IMR-90 (cell line): ENCODE measurements at regions not wholly inside any gene's neighbourhood (a gene's known extent, or its start where the extent isn't known, plus 50 kb on each side); places are given as distances from the start of the nearest gene placed in this dataset.

Source experiments
- ATAC-seq: fragments of 200-7000 bp; cut with Tn5 transposase; 2 replicates; pipeline ENCODE4 v1.9.1; 2020; ENCODE audit warnings: low read depth, mild to moderate bottlenecking, moderate library complexity
- BruUV-seq: library from RNA; stranded (reverse); fragments of 400-500 nt; replicated peaks from 2 replicates; lab custom pipeline; 2021; lab: Mats Ljungman, UMichigan
- CTCF ChIA-PET: fragments of 300-600 bp; formaldehyde crosslinking; extraction: SDS; loops from one replicate; lab custom pipeline; 2021; ENCODE audit warnings: antibody characterized with exemption; lab: Yijun Ruan, JAX
- POLR2A ChIA-PET: fragments of 300-600 bp; sonication (Branson Sonifier 250); formaldehyde crosslinking; loops from one replicate; lab custom pipeline; 2022; ENCODE audit warnings: antibody characterized with exemption; ENCODE audit not compliant: unreplicated experiment; lab: Charles Lee
- DNase-seq: peaks from one replicate; pipeline ENCODE4 v3.0.0; 2013
- H2AFZ ChIP-seq: replicated peaks from 2 replicates; pipeline ENCODE3; 2013; ENCODE audit warnings: low read length, mild to moderate bottlenecking; ENCODE audit not compliant: poor library complexity
- H2AK5ac ChIP-seq: 2 replicates; pipeline ENCODE4 v1.6.1; 2013; ENCODE audit warnings: low read depth, low read length, inconsistent platforms
- H2AK9ac ChIP-seq: replicated peaks from 2 replicates; pipeline ENCODE3; 2013; ENCODE audit warnings: mild to moderate bottlenecking, low read depth, low read length, moderate library complexity; ENCODE audit not compliant: poor library complexity
- H2BK120ac ChIP-seq: 2 replicates; pipeline ENCODE4 v1.6.1; 2013; ENCODE audit warnings: low read depth, low read length, inconsistent platforms
- H2BK15ac ChIP-seq: 3 replicates; pipeline ENCODE4 v1.6.1; 2013; ENCODE audit warnings: low read depth, low read length, inconsistent platforms
- H2BK20ac ChIP-seq: 2 replicates; pipeline ENCODE4 v1.6.1; 2013; ENCODE audit warnings: low read depth, mild to moderate bottlenecking, inconsistent platforms, low read length, moderate library complexity
- H2BK5ac ChIP-seq: 2 replicates; pipeline ENCODE4 v1.6.1; 2013; ENCODE audit warnings: mild to moderate bottlenecking, low read depth, low read length, inconsistent platforms; ENCODE audit not compliant: poor library complexity, severe bottlenecking
- H3K14ac ChIP-seq: replicated peaks from 2 replicates; pipeline ENCODE4 v1.6.1; 2013; ENCODE audit warnings: low read depth, low read length, inconsistent platforms
- H3K18ac ChIP-seq: 2 replicates; pipeline ENCODE4 v1.6.1; 2013; ENCODE audit warnings: low read depth, low read length, control low read depth
- H3K23ac ChIP-seq: 2 replicates; pipeline ENCODE4 v1.6.1; 2013; ENCODE audit warnings: low read depth, low read length, inconsistent platforms
- H3K27ac ChIP-seq: 2 replicates; pipeline ENCODE4 v1.5.1; 2013; ENCODE audit warnings: mild to moderate bottlenecking, control low read depth, low read length; ENCODE audit not compliant: insufficient read depth
- H3K27me3 ChIP-seq: 2 replicates; pipeline ENCODE4 v1.6.1; 2013; ENCODE audit warnings: low read length; ENCODE audit not compliant: control insufficient read depth, insufficient read depth
- H3K36me3 ChIP-seq: 2 replicates; pipeline ENCODE4 v1.6.1; 2013; ENCODE audit warnings: low read length, mixed read lengths; ENCODE audit not compliant: control insufficient read depth, insufficient read depth
- H3K4ac ChIP-seq: 2 replicates; pipeline ENCODE4 v1.6.1; 2013; ENCODE audit warnings: low read depth, low read length, inconsistent platforms
- H3K4me1 ChIP-seq: 2 replicates; pipeline ENCODE4 v1.6.1; 2013; ENCODE audit warnings: low read length, mixed read lengths; ENCODE audit not compliant: control insufficient read depth, insufficient read depth
- H3K4me2 ChIP-seq: 2 replicates; pipeline ENCODE4 v1.6.1; 2013; ENCODE audit warnings: low read depth, mild to moderate bottlenecking, control low read depth, low read length, moderate library complexity
- H3K4me3 ChIP-seq: 2 replicates; pipeline ENCODE4 v1.5.1; 2013; ENCODE audit warnings: low read depth, mild to moderate bottlenecking, control low read depth, low read length, moderate library complexity; ENCODE audit not compliant: insufficient read depth
- H3K56ac ChIP-seq: 2 replicates; pipeline ENCODE4 v1.6.1; 2013; ENCODE audit warnings: low read length, inconsistent platforms; ENCODE audit not compliant: insufficient read depth; ENCODE audit errors: extremely low read depth
- H3K79me1 ChIP-seq, 2 experiments: 2 replicates each; pipeline ENCODE4 v1.6.1; 2013; ENCODE audit warnings: low read length in 2 of 2, inconsistent platforms in 1 of 2, low read depth in 1 of 2
- H3K9ac ChIP-seq: 2 replicates; pipeline ENCODE4 v1.6.1; 2013; ENCODE audit warnings: low read depth, low read length, control low read depth
- H3K9me1 ChIP-seq: 2 replicates; pipeline ENCODE4 v1.6.1; 2013; ENCODE audit warnings: low read length, inconsistent platforms; ENCODE audit not compliant: insufficient read depth
- H3K9me3 ChIP-seq: 2 replicates; pipeline ENCODE4 v1.6.1; 2013; ENCODE audit warnings: low read length; ENCODE audit not compliant: control insufficient read depth, insufficient read depth
- H4K20me1 ChIP-seq: 2 replicates; pipeline ENCODE4 v1.6.1; 2013; ENCODE audit warnings: low read length, inconsistent platforms; ENCODE audit not compliant: insufficient read depth
- H4K5ac ChIP-seq: 2 replicates; pipeline ENCODE4 v1.6.1; 2013; ENCODE audit warnings: mild to moderate bottlenecking, low read depth, low read length, control low read depth
- H4K8ac ChIP-seq, 2 experiments: 2 replicates each; pipeline ENCODE4 v1.6.1; 2013; ENCODE audit warnings: low read depth in 2 of 2, low read length in 2 of 2, control low read depth in 1 of 2, inconsistent platforms in 1 of 2
- H4K91ac ChIP-seq: 2 replicates; pipeline ENCODE4 v1.6.1; 2013; ENCODE audit warnings: low read depth, low read length, inconsistent platforms; ENCODE audit not compliant: insufficient read depth
- BHLHE40 ChIP-seq: fragments of 150-350 bp; IDR thresholded peaks from 2 replicates; pipeline ENCODE4 v1.6.1; 2016; ENCODE audit warnings: mild to moderate bottlenecking, low read depth, low read length
- CEBPB ChIP-seq: IDR thresholded peaks from 2 replicates; pipeline ENCODE4 v1.6.1; 2012; ENCODE audit warnings: low read depth, low read length, improper control_type of control experiment
- CHD1 ChIP-seq: IDR thresholded peaks from 2 replicates; pipeline ENCODE4 v1.6.1; 2012; ENCODE audit warnings: low read depth, low read length, improper control_type of control experiment
- FOS ChIP-seq: fragments of 150-350 bp; IDR thresholded peaks from 2 replicates; pipeline ENCODE4 v1.6.1; 2016; ENCODE audit warnings: low read depth, low read length
- MAFK ChIP-seq: IDR thresholded peaks from 2 replicates; pipeline ENCODE4 v1.6.1; 2012; ENCODE audit warnings: low read depth, low read length, improper control_type of control experiment
- MAZ ChIP-seq: IDR thresholded peaks from 2 replicates; pipeline ENCODE4 v1.6.1; 2012; ENCODE audit warnings: low read depth, mild to moderate bottlenecking, low read length, improper control_type of control experiment, moderate library complexity, borderline replicate concordance
- MXI1 ChIP-seq: IDR thresholded peaks from 2 replicates; pipeline ENCODE4 v1.6.1; 2012; ENCODE audit warnings: low read depth, mild to moderate bottlenecking, low read length, moderate library complexity, borderline replicate concordance
- NFE2L2 ChIP-seq: fragments of 150-350 bp; IDR thresholded peaks from 2 replicates; pipeline ENCODE4 v1.6.1; 2016; ENCODE audit warnings: low read depth, mild to moderate bottlenecking, low read length
- POLR2A ChIP-seq: IDR thresholded peaks from 2 replicates; pipeline ENCODE4 v1.6.1; 2012; ENCODE audit warnings: mild to moderate bottlenecking, low read depth, low read length
- RAD21 ChIP-seq: IDR thresholded peaks from 2 replicates; pipeline ENCODE4 v1.6.1; 2012; ENCODE audit warnings: low read length, improper control_type of control experiment
- RCOR1 ChIP-seq: IDR thresholded peaks from 2 replicates; pipeline ENCODE4 v1.6.1; 2012; ENCODE audit warnings: mild to moderate bottlenecking, low read length, improper control_type of control experiment; ENCODE audit not compliant: insufficient replicate concordance
- RFX5 ChIP-seq: IDR thresholded peaks from 2 replicates; pipeline ENCODE4 v1.8.0; 2012; ENCODE audit warnings: low read depth, mild to moderate bottlenecking, low read length, moderate library complexity
- SMC3 ChIP-seq: fragments of 150-350 bp; IDR thresholded peaks from 2 replicates; pipeline ENCODE4 v1.6.1; 2016; ENCODE audit warnings: low read depth, mild to moderate bottlenecking, antibody characterized with exemption, low read length, moderate library complexity
- WGBS, 2 experiments: methylation state at CpG; one replicate each; pipeline versions ENCODE4 v1.1.5 to v1.1.7; 2013; ENCODE audit warnings: missing lambda C conversion rate in 2 of 2; ENCODE audit not compliant: insufficient read length in 1 of 2; ENCODE audit errors: extremely low coverage in 2 of 2; 5-methylcytosine and 5-hydroxymethylcytosine counted together
- dilution Hi-C: fragments of 300-500 bp; cut with HindIII; formaldehyde crosslinking; loops from one replicate; pipeline ENCODE4 v1.14.3; 2018; ENCODE audit warnings: low sequenced_read_pairs; ENCODE audit not compliant: unreplicated experiment
- in situ Hi-C: fragments of 300-500 bp; cut with MboI; formaldehyde crosslinking; loops from 3 replicates; pipeline ENCODE4 v1.14.3; 2019; ENCODE audit warnings: low sequenced_read_pairs, inconsistent platforms, mixed read lengths
- intact Hi-C: fragments of 100-400 bp; cut with micrococcal nuclease; formaldehyde crosslinking; loops from 2 replicates; pipeline ENCODE4 v1.10.0; 2022
- TF ChIP-seq, protein P1 (sequence below): fragments of 150-350 bp; IDR thresholded peaks from 2 replicates; pipeline ENCODE4 v1.6.1; 2016; ENCODE audit warnings: low read depth, mild to moderate bottlenecking, low read length, moderate library complexity, borderline replicate concordance
- TF ChIP-seq, protein P2 (sequence below): fragments of 150-350 bp; IDR thresholded peaks from 2 replicates; pipeline ENCODE4 v1.6.1; 2017; ENCODE audit warnings: mild to moderate bottlenecking, antibody characterized with exemption, low read length, low read depth
- TF ChIP-seq, protein P3 (sequence below): conservative IDR thresholded peaks from 2 replicates; pipeline ENCODE4 v1.5.1; 2012; ENCODE audit warnings: mild to moderate bottlenecking, low read depth, low read length, improper control_type of control experiment

DNA sequence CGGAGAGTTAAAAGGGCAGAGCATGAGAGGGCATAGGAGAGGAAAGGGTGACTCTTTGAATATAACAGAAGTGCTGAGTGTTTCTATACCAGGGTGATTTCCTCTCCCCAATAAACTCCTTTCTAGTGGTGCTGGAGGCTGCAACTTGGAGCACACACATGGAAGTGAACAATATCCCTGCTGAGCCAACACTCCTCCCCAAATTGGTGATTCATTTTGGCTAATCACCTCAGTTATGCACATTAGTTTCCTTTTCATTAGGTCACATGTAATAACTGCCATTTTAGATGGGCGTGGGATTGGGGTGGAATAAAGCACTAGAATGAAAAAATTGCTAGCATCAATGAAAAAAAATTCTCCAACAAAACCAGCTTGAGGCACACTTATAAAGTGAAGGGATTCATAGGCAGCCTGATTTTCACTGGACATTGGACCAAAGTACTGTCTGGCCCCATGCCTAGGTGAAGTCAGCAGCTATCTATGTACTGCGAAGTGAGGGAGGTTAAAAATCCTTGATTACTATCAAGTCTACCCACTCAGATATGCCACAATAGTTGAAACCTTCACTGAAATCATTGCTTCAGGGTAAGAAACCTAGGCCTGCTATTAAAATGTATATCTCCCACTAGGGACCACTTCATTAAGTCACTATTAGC, 174.0 kb downstream of the GLUD2 start:
- ChIA-PET POLR2A (no interaction called here), CTCF (no interaction called here)
- Histone ChIP-seq H3K36me3 (no peaks in the 10 kb centered on the region), H3K18ac (no peak overlapping the region), H2BK120ac (no peak overlapping the region), H3K9me1 (no peaks in the 10 kb centered on the region), H4K20me1 (no peaks in the 10 kb centered on the region), H3K79me1 (no peaks in the 10 kb centered on the region), H4K91ac (no peak overlapping the region), H2BK20ac (no peak overlapping the region), H2AFZ (no peak overlapping the region), H2AK9ac (no peak overlapping the region), H2AK5ac (no peak overlapping the region), H3K4me1 (no peaks in the 10 kb centered on the region), H4K5ac (no peak overlapping the region), H2BK15ac (no peak overlapping the region), H3K4ac (no peak overlapping the region), H3K27ac (no peak overlapping the region), H3K27me3 (no peaks in the 10 kb centered on the region), H3K23ac (no peak overlapping the region), H2BK5ac (no peak overlapping the region), H3K4me3 (no peak overlapping the region), H3K9me3 (no peaks in the 10 kb centered on the region), H3K9ac (no peak overlapping the region), H3K56ac (no peak overlapping the region), H3K14ac (no peak overlapping the region), H4K8ac (no peak overlapping the region), H3K4me2 (no peak overlapping the region)
- dilution Hi-C loops = no loop called here
- in situ Hi-C loops = no loop called here
- DNase-seq = no peak
- intact Hi-C loops = no loop called here
- no peak for ATAC-seq
- TF ChIP-seq, protein P1, sequence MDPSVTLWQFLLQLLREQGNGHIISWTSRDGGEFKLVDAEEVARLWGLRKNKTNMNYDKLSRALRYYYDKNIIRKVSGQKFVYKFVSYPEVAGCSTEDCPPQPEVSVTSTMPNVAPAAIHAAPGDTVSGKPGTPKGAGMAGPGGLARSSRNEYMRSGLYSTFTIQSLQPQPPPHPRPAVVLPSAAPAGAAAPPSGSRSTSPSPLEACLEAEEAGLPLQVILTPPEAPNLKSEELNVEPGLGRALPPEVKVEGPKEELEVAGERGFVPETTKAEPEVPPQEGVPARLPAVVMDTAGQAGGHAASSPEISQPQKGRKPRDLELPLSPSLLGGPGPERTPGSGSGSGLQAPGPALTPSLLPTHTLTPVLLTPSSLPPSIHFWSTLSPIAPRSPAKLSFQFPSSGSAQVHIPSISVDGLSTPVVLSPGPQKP = no peak
- no peak for TF ChIP-seq RFX5
- TF ChIP-seq SMC3 = no peak
- no peak for TF ChIP-seq RAD21
- TF ChIP-seq BHLHE40 = no peak
- no peak for TF ChIP-seq MAFK
- TF ChIP-seq FOS = no peak
- TF ChIP-seq, protein P2, sequence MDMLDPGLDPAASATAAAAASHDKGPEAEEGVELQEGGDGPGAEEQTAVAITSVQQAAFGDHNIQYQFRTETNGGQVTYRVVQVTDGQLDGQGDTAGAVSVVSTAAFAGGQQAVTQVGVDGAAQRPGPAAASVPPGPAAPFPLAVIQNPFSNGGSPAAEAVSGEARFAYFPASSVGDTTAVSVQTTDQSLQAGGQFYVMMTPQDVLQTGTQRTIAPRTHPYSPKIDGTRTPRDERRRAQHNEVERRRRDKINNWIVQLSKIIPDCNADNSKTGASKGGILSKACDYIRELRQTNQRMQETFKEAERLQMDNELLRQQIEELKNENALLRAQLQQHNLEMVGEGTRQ = no peak
- TF ChIP-seq NFE2L2 = no peak
- TF ChIP-seq, protein P3, sequence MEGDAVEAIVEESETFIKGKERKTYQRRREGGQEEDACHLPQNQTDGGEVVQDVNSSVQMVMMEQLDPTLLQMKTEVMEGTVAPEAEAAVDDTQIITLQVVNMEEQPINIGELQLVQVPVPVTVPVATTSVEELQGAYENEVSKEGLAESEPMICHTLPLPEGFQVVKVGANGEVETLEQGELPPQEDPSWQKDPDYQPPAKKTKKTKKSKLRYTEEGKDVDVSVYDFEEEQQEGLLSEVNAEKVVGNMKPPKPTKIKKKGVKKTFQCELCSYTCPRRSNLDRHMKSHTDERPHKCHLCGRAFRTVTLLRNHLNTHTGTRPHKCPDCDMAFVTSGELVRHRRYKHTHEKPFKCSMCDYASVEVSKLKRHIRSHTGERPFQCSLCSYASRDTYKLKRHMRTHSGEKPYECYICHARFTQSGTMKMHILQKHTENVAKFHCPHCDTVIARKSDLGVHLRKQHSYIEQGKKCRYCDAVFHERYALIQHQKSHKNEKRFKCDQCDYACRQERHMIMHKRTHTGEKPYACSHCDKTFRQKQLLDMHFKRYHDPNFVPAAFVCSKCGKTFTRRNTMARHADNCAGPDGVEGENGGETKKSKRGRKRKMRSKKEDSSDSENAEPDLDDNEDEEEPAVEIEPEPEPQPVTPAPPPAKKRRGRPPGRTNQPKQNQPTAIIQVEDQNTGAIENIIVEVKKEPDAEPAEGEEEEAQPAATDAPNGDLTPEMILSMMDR = no peak
- TF ChIP-seq MXI1 = no peak
- no peak for TF ChIP-seq MAZ
- no peak for TF ChIP-seq CHD1
- no peak for TF ChIP-seq POLR2A
- no peak for TF ChIP-seq RCOR1
- no peak for TF ChIP-seq CEBPB
- WGBS, 2 experiments = no CpG with 5 or more reads among the region's 3 CpGs
- BruUV-seq = no TSS peak
